NB4 (cell line): ENCODE measurements at regions not wholly inside any gene's neighbourhood (a gene's known extent, or its start where the extent isn't known, plus 50 kb on each side); places are given as distances from the start of the nearest gene placed in this dataset.

Experiments used
- CTCF ChIP-seq: IDR thresholded peaks from one replicate; pipeline ENCODE4 v1.5.1; 2012; ENCODE audit warnings: low read depth, low read length
- MYC ChIP-seq: IDR thresholded peaks from 2 replicates; pipeline ENCODE4 v1.6.1; 2011; ENCODE audit warnings: low read depth, low read length
- POLR2A ChIP-seq: IDR thresholded peaks from 2 replicates; pipeline ENCODE4 v1.6.1; 2011; ENCODE audit warnings: mild to moderate bottlenecking; ENCODE audit not compliant: insufficient read length; ENCODE audit errors: extremely low read depth

- TF ChIP-seq CTCF, result no peak
- TF ChIP-seq POLR2A, result no peak
- no peak for TF ChIP-seq MYC
Observed at GRCh38 chr3:27559835-27560234, 75.7 kb upstream of the SLC4A7 start.
